Lower leg skin (tissue), 3 donors: ENCODE measurements at regions not wholly inside any gene's neighbourhood (a gene's known extent, or its start where the extent isn't known, plus 50 kb on each side); places are given as distances from the start of the nearest gene placed in this dataset.

Source experiments
- CTCF ChIP-seq, 3 donors: fragments of 450-650 bp; IDR thresholded peaks; one replicate each; pipeline ENCODE4 v1.5.1; 2016; ENCODE audit warnings: antibody characterized with exemption in 3 of 3, mild to moderate bottlenecking in 3 of 3, moderate library complexity in 2 of 3
- POLR2A ChIP-seq, 2 donors: fragments of 450-650 bp; IDR thresholded peaks; one replicate each; pipeline ENCODE4 v1.6.1; 2016 to 2017; ENCODE audit warnings: antibody characterized with exemption in 2 of 2, mild to moderate bottlenecking in 1 of 2, moderate library complexity in 1 of 2

DNA sequence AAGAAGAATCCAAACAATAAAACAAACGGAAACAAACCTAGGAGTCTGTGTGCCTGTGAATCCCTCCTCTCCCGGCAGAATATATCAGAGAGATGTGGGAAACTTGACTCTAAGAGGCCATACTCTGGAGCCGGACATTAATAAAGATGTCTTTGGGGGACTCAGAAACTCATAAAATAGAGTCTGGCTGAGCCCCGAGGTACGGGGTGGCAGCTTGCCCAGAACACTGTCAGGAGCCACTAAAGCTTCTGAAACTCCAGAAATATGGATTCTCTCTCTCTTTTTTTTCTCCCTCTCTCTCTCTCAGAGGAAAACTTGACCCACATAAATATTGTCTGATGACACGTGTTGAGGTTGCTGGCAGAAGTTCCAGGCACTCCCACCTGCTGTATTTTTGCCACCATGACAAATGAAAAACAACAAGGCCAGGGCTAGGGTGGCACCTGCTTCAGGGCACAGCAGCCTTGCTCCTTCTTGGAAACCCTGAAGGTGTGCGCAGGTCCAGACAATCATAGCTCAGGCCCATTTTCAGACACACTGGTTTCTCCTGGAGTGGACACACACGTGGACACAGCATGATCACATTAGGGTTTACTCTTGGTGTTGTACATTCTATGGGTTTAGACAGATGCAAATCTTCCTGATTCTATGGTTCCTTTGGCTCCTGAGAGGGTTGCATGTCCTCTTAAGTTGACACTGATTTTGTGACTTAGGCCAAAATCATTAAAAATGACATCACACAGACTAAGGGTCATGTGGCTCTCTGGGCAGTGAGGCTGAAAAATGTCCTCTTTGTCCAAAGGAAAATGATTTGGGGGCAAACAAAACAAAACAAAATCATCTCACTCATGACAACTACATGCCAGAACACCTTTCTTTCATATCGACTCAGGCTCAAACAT lies 282.6 kb upstream of the IRX3 start:
- TF ChIP-seq CTCF (IDR thresholded peaks at IDR 0.05) (no peak), POLR2A (IDR thresholded peaks at IDR 0.05) (no peak)
